Mucosa of descending colon (tissue), 3 donors: ENCODE measurements at regions not wholly inside any gene's neighbourhood (a gene's known extent, or its start where the extent isn't known, plus 50 kb on each side); places are given as distances from the start of the nearest gene placed in this dataset.
"Not testable (repeated sequence)": the region's sequence is repeated elsewhere in the genome, so short reads cannot be mapped to it uniquely, and the experiment has no call there.

Source experiments
- ATAC-seq: fragments of 200-7000 bp; cut with Tn5 transposase; one replicate; pipeline ENCODE4 v1.9.1; 2020; ENCODE audit warnings: mild to moderate bottlenecking, moderate library complexity
- DNase-seq, 3 donors: peaks; one replicate each; pipeline ENCODE4 v3.0.0-alpha.2; 2020
- H3K36me3 ChIP-seq: fragments of 200-600 bp; one replicate; pipeline ENCODE4 v1.8.0; 2021; ENCODE audit warnings: low read depth, mild to moderate bottlenecking
- H3K4me1 ChIP-seq: fragments of 200-600 bp; one replicate; pipeline ENCODE4 v1.8.0; 2021; ENCODE audit warnings: low read depth, mild to moderate bottlenecking
- H3K4me3 ChIP-seq: fragments of 200-600 bp; one replicate; pipeline ENCODE4 v1.8.0; 2021; ENCODE audit warnings: mild to moderate bottlenecking
- H3K9me3 ChIP-seq: fragments of 200-600 bp; one replicate; pipeline ENCODE4 v1.8.0; 2021; ENCODE audit warnings: mild to moderate bottlenecking
- intact Hi-C, 2 donors: fragments of 100-400 bp; cut with DNase I in 1 of 2; cut with micrococcal nuclease in 1 of 2; formaldehyde crosslinking; loops; one replicate each; pipeline versions ENCODE4 v1.11.0 to v1.11.1; 2022; cut with DNase I, micrococcal nuclease
- TF ChIP-seq, protein P1 (sequence below): fragments of 200-600 bp; IDR thresholded peaks from one replicate; pipeline ENCODE4 v1.8.0; 2022; ENCODE audit warnings: antibody characterized with exemption, mild to moderate bottlenecking
- donor health status: DM: no; HTN: no; CAD: no; lungs with moderate emphysema.
- donor health status: DM: no; HTN: no; CAD: no.
- donor health status: DM: no; HTN: yes; CAD: no.

DNA sequence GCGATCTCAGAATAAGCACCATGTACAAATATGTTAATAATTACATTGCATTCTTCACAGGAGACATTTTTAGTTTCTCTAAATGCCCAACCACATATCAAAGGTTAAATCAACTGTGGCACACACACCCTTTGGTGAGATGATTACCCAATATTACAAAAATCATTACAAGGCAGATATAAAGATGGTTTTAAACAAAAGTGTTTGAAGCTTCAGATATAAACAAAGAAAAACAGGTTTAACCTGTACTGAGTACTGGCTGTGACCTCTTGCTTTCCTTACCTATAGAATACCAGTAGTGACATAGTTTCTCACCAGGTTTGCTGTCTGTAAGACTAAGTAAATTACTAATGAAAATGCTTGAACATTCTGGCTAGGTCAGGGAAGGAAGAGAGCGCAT, 360.0 kb upstream of the IGFBP3 start:
- Histone ChIP-seq H3K4me1 (no peaks in the 10 kb centered on the region), H3K9me3 (no peaks in the 10 kb centered on the region), H3K4me3 (no peak overlapping the region), H3K36me3 (no peaks in the 10 kb centered on the region)
- ATAC-seq (no peak), DNase-seq (no peak)
- intact Hi-C loops = no loop called here
- TF ChIP-seq, protein P1, sequence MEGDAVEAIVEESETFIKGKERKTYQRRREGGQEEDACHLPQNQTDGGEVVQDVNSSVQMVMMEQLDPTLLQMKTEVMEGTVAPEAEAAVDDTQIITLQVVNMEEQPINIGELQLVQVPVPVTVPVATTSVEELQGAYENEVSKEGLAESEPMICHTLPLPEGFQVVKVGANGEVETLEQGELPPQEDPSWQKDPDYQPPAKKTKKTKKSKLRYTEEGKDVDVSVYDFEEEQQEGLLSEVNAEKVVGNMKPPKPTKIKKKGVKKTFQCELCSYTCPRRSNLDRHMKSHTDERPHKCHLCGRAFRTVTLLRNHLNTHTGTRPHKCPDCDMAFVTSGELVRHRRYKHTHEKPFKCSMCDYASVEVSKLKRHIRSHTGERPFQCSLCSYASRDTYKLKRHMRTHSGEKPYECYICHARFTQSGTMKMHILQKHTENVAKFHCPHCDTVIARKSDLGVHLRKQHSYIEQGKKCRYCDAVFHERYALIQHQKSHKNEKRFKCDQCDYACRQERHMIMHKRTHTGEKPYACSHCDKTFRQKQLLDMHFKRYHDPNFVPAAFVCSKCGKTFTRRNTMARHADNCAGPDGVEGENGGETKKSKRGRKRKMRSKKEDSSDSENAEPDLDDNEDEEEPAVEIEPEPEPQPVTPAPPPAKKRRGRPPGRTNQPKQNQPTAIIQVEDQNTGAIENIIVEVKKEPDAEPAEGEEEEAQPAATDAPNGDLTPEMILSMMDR = no peak

DNA sequence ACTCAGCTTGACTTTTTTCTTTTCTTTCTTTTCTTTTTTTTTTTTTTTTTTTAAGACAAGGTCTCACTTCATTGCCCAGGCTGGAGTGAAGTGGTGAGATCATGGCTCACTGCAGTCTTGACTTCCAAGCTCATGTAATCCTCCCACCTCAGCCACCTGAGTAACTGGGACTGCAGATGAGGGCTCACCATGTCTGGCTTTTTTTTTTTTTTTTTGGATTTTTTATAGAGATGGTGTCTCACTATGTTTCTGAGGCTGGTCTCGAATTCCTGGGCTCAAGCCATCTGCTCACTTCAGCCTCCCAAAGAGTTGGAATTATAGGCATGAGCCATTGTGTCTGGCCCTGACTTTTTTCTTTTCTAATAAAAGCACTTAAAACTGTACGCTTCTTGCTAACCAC, 358.2 kb upstream of the IGFBP3 start:
- intact Hi-C loops = no loop called here
- DNase-seq (no peak), ATAC-seq (no peak)
- H3K36me3 ChIP-seq = no peaks in the 10 kb centered on the region
- H3K4me1 ChIP-seq = no peaks in the 10 kb centered on the region
- TF ChIP-seq, protein P1 = no peak
- no peak overlapping the region for H3K4me3 ChIP-seq
- H3K9me3 ChIP-seq = no peaks in the 10 kb centered on the region

DNA sequence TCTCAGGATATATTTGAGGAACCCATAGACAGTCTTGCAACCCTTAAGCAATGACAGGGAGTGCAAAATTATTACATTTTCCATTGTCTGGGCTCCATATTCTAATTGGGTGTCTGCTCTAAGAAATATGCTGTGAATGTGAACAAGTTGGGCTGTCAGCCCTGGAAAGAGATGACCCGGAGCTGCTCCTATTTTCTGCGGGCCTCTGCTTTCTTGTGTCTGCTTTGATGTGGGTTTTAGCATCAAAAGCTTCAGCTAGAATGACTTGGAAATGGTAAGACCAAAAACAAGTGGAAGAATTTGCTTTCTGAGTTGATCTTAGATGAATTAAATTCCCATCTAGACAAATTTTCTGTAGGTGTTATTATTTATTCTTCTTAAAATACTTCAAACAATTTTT, 343.6 kb upstream of the IGFBP3 start:
- TF ChIP-seq, protein P1 = no peak
- no peak for DNase-seq
- Histone ChIP-seq H3K9me3 (peaks cover 22% of the 10 kb centered on the region), H3K4me1 (no peaks in the 10 kb centered on the region), H3K4me3 (no peak overlapping the region), H3K36me3 (no peaks in the 10 kb centered on the region)
- no peak for ATAC-seq
- intact Hi-C loops = no loop called here

DNA sequence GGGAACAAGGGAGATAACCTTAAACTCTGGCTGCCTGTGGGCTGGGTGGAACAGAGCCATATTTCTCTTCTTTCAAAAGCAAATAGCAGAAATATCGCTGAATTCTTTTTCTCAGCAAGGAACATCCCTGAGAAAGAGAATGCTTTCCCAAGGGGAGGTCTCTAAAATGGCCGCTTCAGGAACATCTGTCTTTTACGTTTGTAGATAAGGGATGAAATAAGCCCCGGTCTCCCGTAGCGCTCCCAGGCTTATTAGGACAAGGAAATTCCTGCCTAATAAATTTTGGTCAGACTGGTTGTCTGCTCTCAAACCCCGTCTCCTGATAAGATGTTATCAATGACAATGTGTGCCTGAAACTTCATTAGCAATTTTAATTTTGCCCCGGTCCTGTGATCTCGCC, 340.6 kb upstream of the IGFBP3 start:
- intact Hi-C loops, H3K4me3 ChIP-seq, H3K36me3 ChIP-seq, ATAC-seq, DNase-seq, H3K4me1 ChIP-seq: not testable (repeated sequence)
- peaks cover 22% of the 10 kb centered on the region for H3K9me3 ChIP-seq

DNA sequence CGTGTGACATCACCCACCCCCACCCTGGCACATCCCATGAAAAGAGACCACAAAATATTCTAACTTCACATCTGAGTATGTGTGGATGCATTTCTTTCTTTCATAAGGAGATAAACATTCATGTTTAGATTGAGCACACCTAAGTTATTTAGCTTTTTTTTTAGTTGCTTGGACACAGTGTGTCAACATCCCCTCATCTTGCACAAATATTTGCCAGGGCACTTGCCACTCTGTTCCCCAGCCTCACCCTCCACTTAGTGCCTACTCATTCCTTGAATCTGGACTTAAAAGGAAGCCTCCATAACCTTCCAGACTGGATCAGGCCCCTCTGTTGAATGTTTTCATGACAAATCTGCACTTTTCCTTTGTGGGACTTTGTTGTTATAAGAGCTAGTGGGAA, 338.9 kb upstream of the IGFBP3 start:
- ATAC-seq (no peak), DNase-seq (no peak)
- H3K4me1 ChIP-seq = no peaks in the 10 kb centered on the region
- TF ChIP-seq, protein P1 = no peak
- peaks cover 22% of the 10 kb centered on the region for H3K9me3 ChIP-seq
- intact Hi-C loops = no loop called here
- no peak overlapping the region for H3K4me3 ChIP-seq
- no peaks in the 10 kb centered on the region for H3K36me3 ChIP-seq

DNA sequence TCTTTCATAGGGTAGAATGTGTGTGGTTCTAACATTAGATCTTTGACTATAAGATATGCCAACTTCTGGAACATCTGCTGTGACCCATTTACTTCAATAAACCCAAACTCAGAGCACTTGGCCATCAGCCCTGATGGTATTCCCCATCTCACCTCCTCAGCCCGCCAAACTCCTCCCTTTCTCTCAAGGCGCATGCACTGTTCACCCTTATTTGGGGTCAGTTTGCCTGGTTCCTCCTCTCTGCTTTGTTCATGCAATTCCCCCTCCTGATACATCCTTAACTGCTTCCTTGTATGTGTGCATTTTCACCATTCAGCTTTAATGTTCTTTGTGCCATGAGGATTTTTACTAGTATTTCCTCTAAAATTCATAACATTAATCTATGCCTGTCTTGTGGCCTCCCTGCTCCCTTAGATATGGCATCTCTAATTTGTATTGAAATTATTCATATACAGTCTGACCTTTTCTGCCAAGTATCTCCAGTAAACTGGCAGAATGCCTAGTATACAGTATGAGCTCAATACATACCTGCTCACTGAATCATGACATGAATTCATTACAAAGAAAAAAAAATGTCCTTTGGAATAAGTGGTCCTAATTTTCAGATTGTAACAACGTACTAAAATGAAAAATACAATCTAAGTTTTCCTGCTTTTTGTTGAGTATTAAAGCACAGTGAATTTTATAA, 336.8 kb upstream of the IGFBP3 start:
- intact Hi-C loops = no loop called here
- Histone ChIP-seq H3K9me3 (peaks cover 22% of the 10 kb centered on the region), H3K36me3 (no peaks in the 10 kb centered on the region), H3K4me3 (no peak overlapping the region), H3K4me1 (no peaks in the 10 kb centered on the region)
- ATAC-seq (no peak), DNase-seq (no peak)
- TF ChIP-seq, protein P1 = no peak
